IPS DF 6.9 (cell line): ENCODE measurements at regions not wholly inside any gene's neighbourhood (a gene's known extent, or its start where the extent isn't known, plus 50 kb on each side); places are given as distances from the start of the nearest gene placed in this dataset.

Experiments
- DNase-seq: peaks from one replicate; pipeline ENCODE4 v3.0.0-alpha.2; 2013; ENCODE audit warnings: low read depth, low spot score
- H3K27ac ChIP-seq: one replicate; pipeline ENCODE4 v1.5.1; 2013; ENCODE audit warnings: low read length, control low read depth
- H3K27me3 ChIP-seq: 2 replicates; pipeline ENCODE4 v1.6.1; 2013; ENCODE audit warnings: mild to moderate bottlenecking, low read length; ENCODE audit not compliant: control insufficient read depth, insufficient read depth
- H3K36me3 ChIP-seq: 2 replicates; pipeline ENCODE4 v1.6.1; 2013; ENCODE audit warnings: low read length; ENCODE audit not compliant: control insufficient read depth, insufficient read depth
- H3K4me1 ChIP-seq: 2 replicates; pipeline ENCODE4 v1.6.1; 2013; ENCODE audit warnings: low read length; ENCODE audit not compliant: control insufficient read depth, insufficient read depth
- H3K4me3 ChIP-seq: 2 replicates; pipeline ENCODE4 v1.5.1; 2013; ENCODE audit warnings: mild to moderate bottlenecking, low read length
- H3K9me3 ChIP-seq: 2 replicates; pipeline ENCODE4 v1.6.1; 2013; ENCODE audit warnings: low read length, inconsistent platforms; ENCODE audit not compliant: control insufficient read depth, insufficient read depth
- WGBS: extraction: QIAGEN DNeasy Blood & Tissue Kit; methylation state at CpG from one replicate; pipeline ENCODE4 v1.1.7; 2013; ENCODE audit warnings: mixed read lengths, missing lambda C conversion rate; ENCODE audit not compliant: insufficient read length, insufficient coverage; 5-methylcytosine and 5-hydroxymethylcytosine counted together

DNA sequence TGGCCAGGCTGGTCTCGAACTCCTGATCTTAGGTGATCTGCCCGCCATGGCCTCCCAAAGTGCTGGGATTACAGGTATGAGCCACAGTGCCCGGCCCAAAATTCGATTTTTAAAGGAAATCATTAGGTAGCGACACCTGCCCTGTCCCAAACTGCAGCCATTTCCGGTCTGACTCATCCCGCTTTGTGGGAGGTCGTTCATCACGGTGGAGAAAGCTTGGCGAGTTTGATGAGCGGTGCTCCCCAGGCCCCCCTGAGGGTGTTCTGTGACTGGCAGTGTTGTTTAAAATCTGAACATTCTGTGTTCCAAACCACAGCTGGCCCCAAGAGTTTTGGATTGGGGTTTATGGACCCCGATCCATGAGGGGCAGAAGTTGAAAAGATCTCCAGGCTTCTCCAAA, 53.0 kb upstream of the GLI2 start:
- DNase-seq, result no peak
- WGBS, result no CpG with 5 or more reads among the region's 12 CpGs
- Histone ChIP-seq H3K4me1 (no peaks in the 10 kb centered on the region), H3K27me3 (no peaks in the 10 kb centered on the region), H3K4me3 (no peak overlapping the region), H3K27ac (no peak overlapping the region), H3K9me3 (no peaks in the 10 kb centered on the region), H3K36me3 (no peaks in the 10 kb centered on the region)

DNA sequence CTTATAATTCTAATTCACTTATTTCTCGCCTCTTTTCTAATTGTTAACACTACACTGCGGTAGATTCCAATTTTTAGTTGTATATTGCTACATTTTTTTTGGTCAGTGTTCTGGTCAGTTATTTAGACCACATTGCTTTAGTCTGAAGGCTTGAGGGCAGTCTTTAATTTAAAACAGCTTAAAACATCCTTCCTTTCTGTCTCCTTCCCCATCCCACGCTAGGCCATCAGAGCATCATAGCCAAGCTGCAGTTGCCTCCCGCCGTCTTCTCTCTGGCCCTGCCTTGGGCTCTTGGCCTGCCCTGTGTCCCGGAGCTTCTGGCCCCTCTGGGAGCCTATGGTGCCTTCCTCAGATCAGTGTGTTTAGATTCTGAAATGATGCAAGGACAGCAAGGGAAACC, 52.6 kb upstream of the GLI2 start:
- H3K36me3 ChIP-seq, result no peaks in the 10 kb centered on the region
- H3K9me3 ChIP-seq, result no peaks in the 10 kb centered on the region
- no peaks in the 10 kb centered on the region for H3K4me1 ChIP-seq
- 100% methylated on average over 2 of the region's 6 CpGs for WGBS
- no peak overlapping the region for H3K4me3 ChIP-seq
- no peaks in the 10 kb centered on the region for H3K27me3 ChIP-seq
- no peak overlapping the region for H3K27ac ChIP-seq
- DNase-seq, result no peak

DNA sequence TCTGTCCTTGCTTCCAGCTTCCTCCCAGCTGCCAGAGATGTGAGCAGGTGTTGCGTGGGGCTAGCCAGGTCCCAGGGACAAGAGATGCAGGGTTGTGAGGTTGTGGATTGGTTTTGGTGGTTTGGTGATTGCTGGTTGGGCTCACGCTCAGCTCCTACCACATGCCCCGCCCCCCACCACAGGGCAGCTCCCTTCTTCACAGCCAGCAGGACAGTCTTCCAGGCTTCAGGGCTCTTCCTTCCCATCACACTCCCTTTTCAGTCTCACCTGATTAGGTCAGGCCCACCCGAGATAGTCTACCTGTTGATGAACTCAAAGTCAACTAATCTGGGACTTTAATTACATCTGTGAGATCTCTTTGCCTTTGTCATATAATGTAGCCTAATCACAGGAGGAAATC, 52.0 kb upstream of the GLI2 start:
- Histone ChIP-seq H3K36me3 (no peaks in the 10 kb centered on the region), H3K27me3 (no peaks in the 10 kb centered on the region), H3K4me3 (no peak overlapping the region), H3K9me3 (no peaks in the 10 kb centered on the region), H3K4me1 (no peaks in the 10 kb centered on the region), H3K27ac (no peak overlapping the region)
- no peak for DNase-seq
- no CpG with 5 or more reads among the region's 4 CpGs for WGBS

DNA sequence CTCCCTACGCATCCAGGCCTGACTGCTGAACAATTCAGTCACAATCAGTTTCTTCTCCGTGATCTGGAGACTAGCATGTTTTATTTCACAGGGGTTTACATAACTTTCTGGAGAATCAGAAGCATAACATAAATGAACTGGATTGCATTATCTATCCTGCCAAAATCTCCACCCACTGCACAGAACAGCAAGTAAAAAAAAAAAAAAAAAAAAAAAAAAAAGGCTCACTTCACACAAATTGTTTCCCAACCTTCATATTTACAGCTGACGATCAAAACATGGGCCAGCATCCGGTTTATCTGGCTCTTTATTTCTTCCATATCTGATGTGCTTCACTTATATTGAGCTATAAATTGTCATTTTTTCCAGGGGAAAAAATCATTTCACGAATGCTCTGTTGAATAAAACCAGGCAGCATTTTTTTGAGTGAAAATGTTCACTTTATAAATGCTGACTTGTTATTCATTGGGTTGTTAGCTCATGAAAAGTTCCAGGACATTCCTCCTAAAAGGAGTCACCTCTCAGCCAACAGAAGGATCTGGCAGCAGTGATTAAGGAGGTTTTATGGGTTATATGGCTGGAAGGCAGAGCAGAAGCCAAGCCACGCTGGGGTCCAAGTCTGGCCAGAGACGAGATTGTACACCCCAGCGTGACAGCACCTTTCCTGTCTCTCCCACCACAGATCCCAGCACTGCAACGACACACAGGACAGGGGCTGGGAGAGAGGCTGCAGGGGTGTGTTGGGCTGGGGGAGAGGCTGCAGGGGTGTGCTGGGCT, 51.2 kb upstream of the GLI2 start:
- H3K4me3 ChIP-seq, result no peak overlapping the region
- H3K27ac ChIP-seq, result no peak overlapping the region
- H3K36me3 ChIP-seq, result no peaks in the 10 kb centered on the region
- H3K27me3 ChIP-seq, result no peaks in the 10 kb centered on the region
- H3K4me1 ChIP-seq, result no peaks in the 10 kb centered on the region
- WGBS, result no CpG with 5 or more reads among the region's 9 CpGs
- H3K9me3 ChIP-seq, result no peaks in the 10 kb centered on the region
- DNase-seq, result no peak

DNA sequence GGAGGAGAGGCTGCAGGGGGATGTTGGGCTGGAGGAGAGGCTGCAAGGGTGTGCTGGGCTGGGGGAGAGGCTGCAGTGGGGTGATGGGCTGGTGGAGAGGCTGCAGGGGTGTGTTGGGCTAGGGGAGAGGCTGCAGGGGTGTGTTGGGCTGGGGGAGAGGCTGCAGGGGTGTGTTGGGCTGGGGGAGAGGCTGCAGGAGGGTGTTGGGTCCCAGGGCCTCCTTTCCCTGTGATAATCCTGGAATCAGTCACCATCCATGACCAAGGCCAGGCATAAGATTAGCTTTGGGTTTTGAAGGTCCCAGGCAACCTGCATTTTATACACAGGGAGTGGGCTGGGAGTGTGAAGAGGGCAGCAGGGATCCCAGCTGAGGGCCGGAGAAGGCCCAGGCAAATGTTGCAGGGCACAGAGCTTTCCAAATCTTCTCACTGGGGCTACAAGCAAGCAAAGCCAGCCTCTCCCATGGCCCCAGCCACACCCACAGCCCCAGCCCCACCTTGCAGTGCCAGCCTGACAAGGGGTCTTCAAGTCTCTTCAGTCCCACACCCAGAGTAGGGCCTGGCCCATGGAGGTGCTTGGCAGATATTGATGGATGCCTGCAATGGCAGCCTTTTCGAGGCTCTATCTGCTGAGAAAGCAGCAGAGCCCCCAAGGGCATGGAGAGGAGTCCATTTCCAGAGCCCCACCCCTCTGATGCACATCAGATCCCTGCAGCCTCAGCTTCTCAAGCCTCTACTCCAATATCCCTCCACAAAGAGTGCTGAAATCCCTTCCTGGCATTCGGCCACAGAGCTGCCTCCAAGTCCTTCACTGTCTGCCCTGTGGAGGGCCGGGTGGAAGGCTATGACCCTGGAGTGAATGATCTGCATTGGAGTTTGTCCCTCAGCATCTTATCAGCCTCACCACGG, 50.3 kb upstream of the GLI2 start:
- no peak overlapping the region for H3K4me3 ChIP-seq
- H3K27ac ChIP-seq, result no peak overlapping the region
- no peak for DNase-seq
- no peaks in the 10 kb centered on the region for H3K27me3 ChIP-seq
- no peaks in the 10 kb centered on the region for H3K9me3 ChIP-seq
- WGBS, result no CpG with 5 or more reads among the region's 5 CpGs
- H3K4me1 ChIP-seq, result no peaks in the 10 kb centered on the region
- no peaks in the 10 kb centered on the region for H3K36me3 ChIP-seq
